Loucy (cell line): ENCODE measurements at regions not wholly inside any gene's neighbourhood (a gene's known extent, or its start where the extent isn't known, plus 50 kb on each side); places are given as distances from the start of the nearest gene placed in this dataset.

ENCODE experiments used
- EZH2phosphoT487 ChIP-seq: fragments of 200-600 bp; IDR thresholded peaks from 2 replicates; pipeline ENCODE4 v1.6.1; 2018; ENCODE audit warnings: antibody characterized with exemption, mild to moderate bottlenecking, moderate library complexity, borderline replicate concordance
- TF ChIP-seq, protein P1 (sequence below): fragments of 200-600 bp; sonication (generic); conservative IDR thresholded peaks from 2 replicates; pipeline ENCODE4 v1.5.1; 2014; ENCODE audit warnings: mild to moderate bottlenecking, antibody characterized with exemption, low read length

- TF ChIP-seq, protein P1, sequence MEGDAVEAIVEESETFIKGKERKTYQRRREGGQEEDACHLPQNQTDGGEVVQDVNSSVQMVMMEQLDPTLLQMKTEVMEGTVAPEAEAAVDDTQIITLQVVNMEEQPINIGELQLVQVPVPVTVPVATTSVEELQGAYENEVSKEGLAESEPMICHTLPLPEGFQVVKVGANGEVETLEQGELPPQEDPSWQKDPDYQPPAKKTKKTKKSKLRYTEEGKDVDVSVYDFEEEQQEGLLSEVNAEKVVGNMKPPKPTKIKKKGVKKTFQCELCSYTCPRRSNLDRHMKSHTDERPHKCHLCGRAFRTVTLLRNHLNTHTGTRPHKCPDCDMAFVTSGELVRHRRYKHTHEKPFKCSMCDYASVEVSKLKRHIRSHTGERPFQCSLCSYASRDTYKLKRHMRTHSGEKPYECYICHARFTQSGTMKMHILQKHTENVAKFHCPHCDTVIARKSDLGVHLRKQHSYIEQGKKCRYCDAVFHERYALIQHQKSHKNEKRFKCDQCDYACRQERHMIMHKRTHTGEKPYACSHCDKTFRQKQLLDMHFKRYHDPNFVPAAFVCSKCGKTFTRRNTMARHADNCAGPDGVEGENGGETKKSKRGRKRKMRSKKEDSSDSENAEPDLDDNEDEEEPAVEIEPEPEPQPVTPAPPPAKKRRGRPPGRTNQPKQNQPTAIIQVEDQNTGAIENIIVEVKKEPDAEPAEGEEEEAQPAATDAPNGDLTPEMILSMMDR: no peak
- TF ChIP-seq EZH2phosphoT487: no peak
Measured at GRCh38 chr3:166275024-166275390, 437.8 kb upstream of the BCHE start.
